ENCODE measurements at regions not wholly inside any gene's neighbourhood (a gene's known extent, or its start where the extent isn't known, plus 50 kb on each side); places are given as distances from the start of the nearest gene placed in this dataset.

- H3K4me3 ChIP-seq (ENCODE audit: control insufficient read depth, low read depth, low read length): no peak overlapping the region
- peak; percentile 43 for DNase-seq (ENCODE audit: low read depth)
- no peak for TF ChIP-seq CTCF (conservative IDR thresholded peaks at IDR 0.05; ENCODE audit: control insufficient read depth, insufficient read depth, low read depth, low read length)
Observed at GRCh38 chr2:176832086-176832485, 380.5 kb upstream of the HNRNPA3 start.

DNA sequence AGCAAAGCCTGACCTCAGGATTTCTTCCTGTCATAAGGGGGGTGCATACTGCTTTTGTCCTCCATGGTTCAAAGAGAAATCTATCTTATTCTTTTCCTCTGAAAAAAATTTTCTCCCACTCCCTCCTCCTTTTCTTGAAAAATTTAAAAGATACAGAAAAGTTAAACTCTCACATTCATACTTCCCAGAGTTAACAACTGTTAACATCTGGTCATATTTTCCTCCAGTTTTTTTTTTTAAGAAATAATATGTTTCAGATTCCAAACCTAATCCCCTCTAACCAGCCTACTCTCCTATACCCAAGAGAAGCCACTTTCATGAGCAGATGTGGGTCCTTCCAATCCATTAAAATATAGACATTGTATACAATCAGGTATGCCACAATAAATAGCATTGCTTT lies 378.9 kb upstream of the HNRNPA3 start:
- no peak for DNase-seq (ENCODE audit: low read depth)
- TF ChIP-seq CTCF (conservative IDR thresholded peaks at IDR 0.05; ENCODE audit: control insufficient read depth, insufficient read depth, low read depth, low read length): no peak

DNA sequence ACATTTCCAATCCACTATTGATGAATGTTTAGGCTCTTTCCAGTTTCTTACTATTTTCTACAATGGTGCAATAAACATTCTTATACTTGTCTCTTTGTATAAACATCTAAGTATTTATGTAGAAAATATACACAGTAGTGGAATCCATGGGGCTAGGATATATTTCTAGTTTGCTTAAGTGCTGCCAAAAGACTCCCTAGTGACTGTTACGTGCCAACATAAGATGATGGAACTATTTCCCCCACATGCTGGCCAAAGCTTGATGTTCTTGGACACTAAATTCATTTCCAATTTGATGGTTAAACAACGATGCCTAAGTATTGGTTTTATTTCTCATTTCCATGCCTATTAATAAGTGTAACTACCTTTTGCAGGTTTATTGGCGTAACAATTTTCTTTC lies 378.4 kb upstream of the HNRNPA3 start:
- H3K4me3 ChIP-seq (ENCODE audit: control insufficient read depth, low read depth, low read length): no peak overlapping the region
- no peak for TF ChIP-seq CTCF (conservative IDR thresholded peaks at IDR 0.05; ENCODE audit: control insufficient read depth, insufficient read depth, low read depth, low read length)

More for the DNA sequence above, 378.9 kb upstream of the HNRNPA3 start:
- H3K4me3 ChIP-seq (ENCODE audit: control insufficient read depth, low read depth, low read length): no peak overlapping the region

DNA sequence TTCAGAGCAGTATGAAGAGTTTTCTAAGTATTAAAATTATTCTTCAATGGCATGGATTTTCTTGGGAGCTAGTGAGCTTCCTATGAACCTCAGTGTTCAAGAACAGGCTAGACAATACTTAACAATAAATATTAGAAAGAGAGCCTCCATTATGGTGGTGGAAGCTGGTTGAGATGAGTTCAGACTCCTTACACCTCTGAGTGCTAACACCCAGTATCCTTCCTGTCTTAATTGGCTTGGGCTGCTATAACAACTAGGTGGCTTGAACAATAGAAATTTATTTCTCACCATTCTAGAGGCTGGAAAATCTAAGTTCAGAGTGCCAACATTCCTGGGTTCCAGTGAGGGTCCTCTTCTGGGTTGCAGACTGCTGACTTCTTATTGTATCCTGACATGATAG lies 369.4 kb upstream of the HNRNPA3 start:
- H3K4me3 ChIP-seq (ENCODE audit: control insufficient read depth, low read depth, low read length): no peak overlapping the region
- no peak for DNase-seq (ENCODE audit: low read depth)
- no peak for TF ChIP-seq CTCF (conservative IDR thresholded peaks at IDR 0.05; ENCODE audit: control insufficient read depth, insufficient read depth, low read depth, low read length)

More for the DNA sequence above, 378.4 kb upstream of the HNRNPA3 start:
- DNase-seq (ENCODE audit: low read depth): no peak

DNA sequence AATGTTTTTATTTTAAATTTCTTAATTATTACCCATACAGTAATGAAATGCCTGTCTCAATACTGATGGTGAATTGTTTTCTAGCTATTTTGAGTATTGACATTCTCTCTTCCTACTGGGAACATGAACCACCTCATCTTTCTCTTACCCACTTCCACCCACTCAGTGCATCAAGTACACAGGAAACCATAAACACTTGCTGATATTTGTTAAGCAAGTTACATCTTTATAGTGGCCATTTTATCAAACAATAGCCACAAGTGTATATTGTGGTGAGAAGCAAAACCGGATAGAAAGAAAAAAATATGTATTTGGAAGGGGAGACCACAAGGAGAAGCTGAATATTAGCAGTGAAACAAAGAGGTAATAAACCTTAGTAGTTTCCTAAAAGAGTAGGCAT lies 368.1 kb upstream of the HNRNPA3 start:
- DNase-seq (ENCODE audit: low read depth): no peak
- TF ChIP-seq CTCF (conservative IDR thresholded peaks at IDR 0.05; ENCODE audit: control insufficient read depth, insufficient read depth, low read depth, low read length): no peak
- no peak overlapping the region for H3K4me3 ChIP-seq (ENCODE audit: control insufficient read depth, low read depth, low read length)

GRCh38 chr2:176845718-176846117 lies 366.9 kb upstream of the HNRNPA3 start:
- TF ChIP-seq CTCF (conservative IDR thresholded peaks at IDR 0.05; ENCODE audit: control insufficient read depth, insufficient read depth, low read depth, low read length): no peak
- no peak for DNase-seq (ENCODE audit: low read depth)
- no peak overlapping the region for H3K4me3 ChIP-seq (ENCODE audit: control insufficient read depth, low read depth, low read length)

DNA sequence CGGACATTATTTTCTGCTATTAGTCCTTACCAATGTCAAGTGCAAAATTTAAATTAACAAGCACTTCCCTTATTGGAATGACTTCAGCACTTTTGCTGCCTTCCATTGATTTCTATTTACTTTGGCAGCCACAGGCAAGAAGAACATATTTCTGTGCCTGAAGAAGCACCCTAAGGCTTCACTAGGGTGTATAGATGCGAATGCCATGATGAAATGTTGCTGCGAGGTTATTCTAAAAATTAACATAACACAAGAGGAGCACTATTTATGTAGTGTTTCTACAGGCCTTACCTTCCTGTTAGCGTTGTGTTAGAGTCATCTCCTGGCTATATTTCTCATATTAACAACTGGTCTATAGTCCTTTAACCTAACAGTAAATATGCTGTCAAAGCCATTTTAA lies 365.0 kb upstream of the HNRNPA3 start:
- no peak overlapping the region for H3K4me3 ChIP-seq (ENCODE audit: control insufficient read depth, low read depth, low read length)
- no peak for TF ChIP-seq CTCF (conservative IDR thresholded peaks at IDR 0.05; ENCODE audit: control insufficient read depth, insufficient read depth, low read depth, low read length)
- DNase-seq (ENCODE audit: low read depth): no peak
